GM23248 (cell line): ENCODE measurements at regions not wholly inside any gene's neighbourhood (a gene's known extent, or its start where the extent isn't known, plus 50 kb on each side); places are given as distances from the start of the nearest gene placed in this dataset.

Source experiments
- EZH2 ChIP-seq: fragments of 200-600 bp; sonication (generic); IDR thresholded peaks from 2 replicates; pipeline ENCODE4 v1.6.1; 2018; ENCODE audit warnings: antibody characterized with exemption, mild to moderate bottlenecking; ENCODE audit not compliant: insufficient read depth, poor library complexity, severe bottlenecking
- EZH2phosphoT487 ChIP-seq: fragments of 200-600 bp; sonication (generic); IDR thresholded peaks from 2 replicates; pipeline ENCODE4 v1.6.1; 2018; ENCODE audit warnings: antibody characterized with exemption, moderate library complexity, mild to moderate bottlenecking, low read depth; ENCODE audit not compliant: insufficient read depth

DNA sequence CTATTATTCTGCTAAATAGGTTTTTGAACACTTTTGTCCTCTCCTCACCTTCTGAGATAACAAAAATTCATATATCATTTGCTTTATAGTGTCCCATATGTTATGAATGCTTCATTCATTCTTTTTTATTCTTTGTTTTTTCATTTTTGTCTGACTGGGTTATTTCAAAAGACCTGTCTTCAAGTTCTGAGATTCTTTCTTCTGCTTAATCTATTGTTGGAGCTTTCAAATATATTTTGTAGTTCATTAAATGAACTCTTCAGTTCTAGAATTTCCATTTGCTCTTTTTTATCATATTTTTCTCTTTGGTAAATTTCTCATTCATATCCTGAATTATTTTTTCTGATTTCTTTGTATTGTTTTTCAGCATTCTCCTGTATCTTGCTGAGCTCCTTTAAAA, 53.1 kb upstream of the SCIN start:
- TF ChIP-seq EZH2phosphoT487: no peak
- TF ChIP-seq EZH2: no peak
